ENCODE measurements at regions not wholly inside any gene's neighbourhood (a gene's known extent, or its start where the extent isn't known, plus 50 kb on each side); places are given as distances from the start of the nearest gene placed in this dataset.

DNA sequence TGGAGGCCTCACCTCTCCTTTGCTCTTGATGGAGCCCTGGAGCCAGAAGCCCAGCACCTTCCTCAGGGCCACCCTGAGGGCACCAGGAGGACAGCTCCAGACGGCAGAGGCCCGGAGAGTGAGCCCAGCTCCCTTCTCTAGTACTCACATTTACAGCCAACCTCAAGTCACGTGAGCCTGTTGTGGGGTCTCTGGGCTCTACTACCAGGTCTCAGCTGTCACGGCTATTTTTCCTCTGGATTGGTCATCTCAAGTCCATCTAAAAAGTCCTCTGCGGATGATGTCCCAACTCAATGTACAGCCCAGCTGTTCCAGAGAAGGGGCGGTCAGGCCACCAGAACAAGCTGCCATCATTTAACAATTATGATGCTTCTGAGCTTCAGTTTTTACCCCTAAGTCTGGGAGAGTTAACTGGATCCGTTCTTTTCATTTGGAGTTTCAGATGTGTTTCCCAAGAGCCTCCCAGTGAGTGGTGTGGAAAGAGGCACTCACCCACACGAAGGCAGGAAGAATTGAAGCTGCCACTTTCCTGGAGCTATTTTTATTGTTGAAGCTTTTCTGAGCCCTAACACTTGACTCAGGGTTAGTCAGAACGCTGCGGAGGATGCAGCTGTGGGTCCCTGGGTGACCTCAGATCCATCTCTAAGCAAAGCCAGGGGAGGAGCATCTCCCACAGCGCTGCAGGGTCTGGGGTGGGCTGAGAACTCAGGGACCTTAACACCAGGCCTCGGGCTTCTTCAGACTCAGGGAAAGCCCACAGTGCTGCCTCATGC, 143.5 kb upstream of the UBL3 start:
- Histone ChIP-seq H3K9me3 (no peaks in the 10 kb centered on the region), H3K36me3 (no peaks in the 10 kb centered on the region), H3K27ac (no peak overlapping the region), H3K27me3 (no peaks in the 10 kb centered on the region), H3K4me1 (no peaks in the 10 kb centered on the region), H3K4me3 (no peak overlapping the region)
- WGBS, 2 donors (ENCODE audit: low coverage in 1 of 2) = 77 to 80% methylated on average over 1 to 12 of the region's 12 CpGs
- TF ChIP-seq POLR2AphosphoS5 (IDR thresholded peaks at IDR 0.05) = no peak
- no peak for TF ChIP-seq POLR2A (IDR thresholded peaks at IDR 0.05)
- TF ChIP-seq CTCF (IDR thresholded peaks at IDR 0.05) = no peak
- TF ChIP-seq EP300 (IDR thresholded peaks at IDR 0.05; ENCODE audit: low read depth) = no peak
- intact Hi-C loops (cut with DNase I; ENCODE audit: low total_unique reads) = no loop called here
- DNase-seq = no peak
- in situ Hi-C loops (cut with MboI; ENCODE audit: low pct_ligation_motif_present in 1 of 4, low pct_unique_long_range_greater_than_20kb in 1 of 4, low sequenced_read_pairs in 3 of 4) = no loop called here

- Histone ChIP-seq H3K27me3 (no peaks in the 10 kb centered on the region), H3K27ac (no peak overlapping the region), H3K9me3 (no peaks in the 10 kb centered on the region), H3K4me3 (no peak overlapping the region), H3K36me3 (no peaks in the 10 kb centered on the region), H3K4me1 (no peaks in the 10 kb centered on the region)
- DNase-seq = no peak
- intact Hi-C loops (cut with DNase I; ENCODE audit: low total_unique reads) (no loop called here), in situ Hi-C loops (cut with MboI; ENCODE audit: low pct_ligation_motif_present in 1 of 4, low pct_unique_long_range_greater_than_20kb in 1 of 4, low sequenced_read_pairs in 3 of 4) (no loop called here)
- TF ChIP-seq EP300 (IDR thresholded peaks at IDR 0.05; ENCODE audit: low read depth) (no peak), POLR2A (IDR thresholded peaks at IDR 0.05) (no peak), POLR2AphosphoS5 (IDR thresholded peaks at IDR 0.05) (no peak), CTCF (IDR thresholded peaks at IDR 0.05) (no peak)
- 95 to 100% methylated on average over 4 of the region's 4 CpGs for WGBS, 2 donors (ENCODE audit: low coverage in 1 of 2)
Measured at GRCh38 chr13:29993196-29993595, 142.8 kb upstream of the UBL3 start.

DNA sequence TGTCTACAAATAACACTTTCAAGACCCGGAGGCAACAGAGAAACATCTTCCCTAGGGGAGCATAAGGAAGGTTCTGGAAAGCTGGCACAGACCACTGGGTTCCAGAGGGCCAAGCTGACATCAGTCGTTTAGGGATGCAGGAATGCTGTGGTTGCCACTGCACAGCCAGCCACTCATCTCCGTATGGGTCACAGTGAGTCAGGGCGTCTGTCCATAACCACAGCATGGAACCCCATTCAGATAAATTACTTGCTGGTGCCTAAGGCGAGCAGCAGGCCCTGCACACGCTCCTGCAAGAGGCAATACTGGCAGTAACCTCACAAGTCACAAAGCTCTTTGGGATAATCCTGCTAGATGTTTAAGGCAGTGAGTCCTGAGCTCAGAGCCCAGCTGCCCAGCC, 140.9 kb upstream of the UBL3 start:
- Histone ChIP-seq H3K27ac (no peak overlapping the region), H3K36me3 (no peaks in the 10 kb centered on the region), H3K4me1 (no peaks in the 10 kb centered on the region), H3K9me3 (peaks cover 12 to 13% of the 10 kb centered on the region in 2 donors), H3K27me3 (no peaks in the 10 kb centered on the region), H3K4me3 (no peak overlapping the region)
- intact Hi-C loops (cut with DNase I; ENCODE audit: low total_unique reads) (no loop called here), in situ Hi-C loops (cut with MboI; ENCODE audit: low pct_ligation_motif_present in 1 of 4, low pct_unique_long_range_greater_than_20kb in 1 of 4, low sequenced_read_pairs in 3 of 4) (no loop called here)
- TF ChIP-seq EP300 (IDR thresholded peaks at IDR 0.05; ENCODE audit: low read depth) = no peak
- no peak for TF ChIP-seq POLR2A (IDR thresholded peaks at IDR 0.05)
- no peak for TF ChIP-seq CTCF (IDR thresholded peaks at IDR 0.05)
- TF ChIP-seq POLR2AphosphoS5 (IDR thresholded peaks at IDR 0.05) = no peak
- DNase-seq = no peak
- 77% methylated on average over 6 of the region's 6 CpGs; no CpG with 5 or more reads in 1 of the 2 donors for WGBS, 2 donors (ENCODE audit: low coverage in 1 of 2)

DNA sequence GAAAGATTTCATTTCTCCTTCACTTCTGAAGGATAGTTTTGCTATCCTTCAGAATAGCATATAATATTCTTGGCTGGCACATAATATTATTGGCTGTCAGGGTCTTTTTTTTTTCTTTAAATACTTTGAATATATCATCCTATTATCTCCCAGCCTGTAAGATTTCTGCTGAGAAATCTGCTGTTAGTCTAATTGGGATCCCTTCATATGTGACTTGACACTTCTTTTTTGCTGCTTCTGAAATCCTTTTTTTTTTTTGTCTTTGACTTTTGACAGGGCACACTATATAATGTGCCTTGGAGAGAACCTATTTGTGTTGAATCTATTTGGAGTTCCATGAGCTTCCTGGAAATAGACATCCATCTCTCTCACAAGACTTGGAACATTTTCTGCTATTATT, 136.9 kb upstream of the UBL3 start:
- no peaks in the 10 kb centered on the region for H3K36me3 ChIP-seq
- in situ Hi-C loops (cut with MboI; ENCODE audit: low pct_ligation_motif_present in 1 of 4, low pct_unique_long_range_greater_than_20kb in 1 of 4, low sequenced_read_pairs in 3 of 4) (no loop called here), intact Hi-C loops (cut with DNase I; ENCODE audit: low total_unique reads) (no loop called here)
- DNase-seq = no peak
- no peaks in the 10 kb centered on the region for H3K27me3 ChIP-seq
- TF ChIP-seq POLR2AphosphoS5 (IDR thresholded peaks at IDR 0.05) (no peak), CTCF (IDR thresholded peaks at IDR 0.05) (no peak), POLR2A (IDR thresholded peaks at IDR 0.05) (no peak)
- no peaks in the 10 kb centered on the region for H3K4me1 ChIP-seq
- no peak overlapping the region for H3K27ac ChIP-seq
- H3K4me3 ChIP-seq = no peak overlapping the region
- peaks cover 12 to 14% of the 10 kb centered on the region in 2 donors for H3K9me3 ChIP-seq

Data from transverse colon (tissue), 4 donors.